ENCODE measurements at regions not wholly inside any gene's neighbourhood (a gene's known extent, or its start where the extent isn't known, plus 50 kb on each side); places are given as distances from the start of the nearest gene placed in this dataset.

DNA sequence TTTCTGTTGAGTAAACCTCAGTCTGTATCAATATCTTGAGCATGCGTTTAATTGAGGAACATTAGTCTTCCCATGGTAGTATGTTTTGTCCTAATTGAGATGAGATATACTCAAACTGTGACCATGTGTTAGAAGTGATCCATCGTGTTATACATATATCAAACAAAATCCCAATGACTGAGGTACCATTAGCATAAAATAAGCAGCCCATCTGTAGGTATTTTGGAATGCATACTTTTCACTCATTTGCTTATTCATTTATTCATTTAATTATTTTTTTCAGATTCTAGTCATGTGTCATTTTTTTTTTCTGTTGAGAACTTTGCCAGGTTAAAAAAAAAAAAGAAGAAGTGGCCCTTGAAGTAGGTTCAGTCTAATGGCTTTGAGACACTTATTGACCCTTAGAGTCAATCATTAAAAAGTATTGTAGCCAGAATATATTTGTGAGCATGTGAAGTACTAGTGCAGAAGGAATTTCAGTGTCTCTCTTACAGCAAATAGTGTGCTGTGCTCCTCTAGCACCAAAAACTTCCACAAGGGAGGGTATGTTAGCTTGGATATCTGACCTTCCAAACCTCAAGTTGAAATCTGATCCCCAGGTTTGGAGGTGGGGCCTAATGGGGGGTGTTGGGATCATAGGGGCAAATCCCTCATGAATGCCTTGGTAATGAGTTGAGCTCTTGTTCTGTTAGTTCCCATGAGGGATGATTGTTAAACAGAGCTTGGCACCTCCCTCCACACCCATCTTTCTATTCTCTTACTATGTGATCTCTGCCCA is 130.8 kb upstream of the NPY2R start:
- ChIA-PET CTCF (no interaction called here), POLR2A (no interaction called here)
- Histone ChIP-seq H3K9me3 (no peaks in the 10 kb centered on the region), H3K4me1 (no peaks in the 10 kb centered on the region), H3K27ac (no peak overlapping the region), H3K4me3 (no peak overlapping the region), H3K4me2 (no peak overlapping the region)
- ATAC-seq (no peak), DNase-seq (ENCODE audit: low read depth in 1 of 2, low spot score in 1 of 2) (no peak), FAIRE-seq (no peak)
- TF ChIP-seq POLR2A (IDR thresholded peaks at IDR 0.05; ENCODE audit: low read length): no peak
- no peak for TF ChIP-seq ZC3H11A (IDR thresholded peaks at IDR 0.05)
- TF ChIP-seq REST (IDR thresholded peaks at IDR 0.05): no peak
- TF ChIP-seq NFE2L2 (conservative IDR thresholded peaks at IDR 0.05; ENCODE audit: low read length): no peak
- TF ChIP-seq, protein P1, sequence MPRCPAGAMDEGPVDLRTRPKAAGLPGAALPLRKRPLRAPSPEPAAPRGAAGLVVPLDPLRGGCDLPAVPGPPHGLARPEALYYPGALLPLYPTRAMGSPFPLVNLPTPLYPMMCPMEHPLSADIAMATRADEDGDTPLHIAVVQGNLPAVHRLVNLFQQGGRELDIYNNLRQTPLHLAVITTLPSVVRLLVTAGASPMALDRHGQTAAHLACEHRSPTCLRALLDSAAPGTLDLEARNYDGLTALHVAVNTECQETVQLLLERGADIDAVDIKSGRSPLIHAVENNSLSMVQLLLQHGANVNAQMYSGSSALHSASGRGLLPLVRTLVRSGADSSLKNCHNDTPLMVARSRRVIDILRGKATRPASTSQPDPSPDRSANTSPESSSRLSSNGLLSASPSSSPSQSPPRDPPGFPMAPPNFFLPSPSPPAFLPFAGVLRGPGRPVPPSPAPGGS (IDR thresholded peaks at IDR 0.05): no peak
- TF ChIP-seq, protein P2, sequence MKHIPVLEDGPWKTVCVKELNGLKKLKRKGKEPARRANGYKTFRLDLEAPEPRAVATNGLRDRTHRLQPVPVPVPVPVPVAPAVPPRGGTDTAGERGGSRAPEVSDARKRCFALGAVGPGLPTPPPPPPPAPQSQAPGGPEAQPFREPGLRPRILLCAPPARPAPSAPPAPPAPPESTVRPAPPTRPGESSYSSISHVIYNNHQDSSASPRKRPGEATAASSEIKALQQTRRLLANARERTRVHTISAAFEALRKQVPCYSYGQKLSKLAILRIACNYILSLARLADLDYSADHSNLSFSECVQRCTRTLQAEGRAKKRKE (CRISPR knock-in tag; IDR thresholded peaks at IDR 0.05; ENCODE audit: low read depth): no peak
- no peak for TF ChIP-seq FOSB (CRISPR knock-in tag; IDR thresholded peaks at IDR 0.05)
- no peak for TF ChIP-seq ZNF302 (CRISPR knock-in tag; IDR thresholded peaks at IDR 0.05)
- TF ChIP-seq SMC3 (IDR thresholded peaks at IDR 0.05): no peak
- TF ChIP-seq CEBPB (IDR thresholded peaks at IDR 0.05): no peak
- TF ChIP-seq HOXB5 (CRISPR knock-in tag; IDR thresholded peaks at IDR 0.05): no peak
- no peak for TF ChIP-seq RCOR1 (IDR thresholded peaks at IDR 0.05; ENCODE audit: low read depth, low read length)
- no peak for TF ChIP-seq RARB (CRISPR knock-in tag; IDR thresholded peaks at IDR 0.05)
- TF ChIP-seq, protein P3, sequence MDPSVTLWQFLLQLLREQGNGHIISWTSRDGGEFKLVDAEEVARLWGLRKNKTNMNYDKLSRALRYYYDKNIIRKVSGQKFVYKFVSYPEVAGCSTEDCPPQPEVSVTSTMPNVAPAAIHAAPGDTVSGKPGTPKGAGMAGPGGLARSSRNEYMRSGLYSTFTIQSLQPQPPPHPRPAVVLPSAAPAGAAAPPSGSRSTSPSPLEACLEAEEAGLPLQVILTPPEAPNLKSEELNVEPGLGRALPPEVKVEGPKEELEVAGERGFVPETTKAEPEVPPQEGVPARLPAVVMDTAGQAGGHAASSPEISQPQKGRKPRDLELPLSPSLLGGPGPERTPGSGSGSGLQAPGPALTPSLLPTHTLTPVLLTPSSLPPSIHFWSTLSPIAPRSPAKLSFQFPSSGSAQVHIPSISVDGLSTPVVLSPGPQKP (IDR thresholded peaks at IDR 0.05; ENCODE audit: low read depth, low read length): no peak
- no peak for TF ChIP-seq GATA3 (IDR thresholded peaks at IDR 0.05; ENCODE audit: borderline replicate concordance)
- no peak for TF ChIP-seq RFX5 (IDR thresholded peaks at IDR 0.05)
- no peak for TF ChIP-seq MAZ (IDR thresholded peaks at IDR 0.05; ENCODE audit: borderline replicate concordance, low read depth, low read length)
- no peak for TF ChIP-seq ESRRA (IDR thresholded peaks at IDR 0.05; ENCODE audit: borderline replicate concordance, low read length)
- WGBS (ENCODE audit: missing lambda C conversion rate): 72% methylated on average over 2 of the region's 2 CpGs

GRCh38 chr4:155079871-155080270 is 128.6 kb upstream of the NPY2R start:
- Histone ChIP-seq H3K27ac (no peak overlapping the region), H3K4me1 (no peaks in the 10 kb centered on the region), H3K4me3 (no peak overlapping the region), H3K9me3 (no peaks in the 10 kb centered on the region), H3K4me2 (no peak overlapping the region)
- no peak for TF ChIP-seq JUN (IDR thresholded peaks at IDR 0.05)
- TF ChIP-seq POLR2A (IDR thresholded peaks at IDR 0.05; ENCODE audit: low read length): no peak
- TF ChIP-seq ZFP36 (IDR thresholded peaks at IDR 0.05; ENCODE audit: borderline replicate concordance, partially characterized antibody): no peak
- no peak for TF ChIP-seq EHMT2 (IDR thresholded peaks at IDR 0.05; ENCODE audit: low read depth)
- TF ChIP-seq PBX3 (IDR thresholded peaks at IDR 0.05): no peak
- no peak for TF ChIP-seq NFE2L2 (conservative IDR thresholded peaks at IDR 0.05; ENCODE audit: low read length)
- TF ChIP-seq PHF8 (IDR thresholded peaks at IDR 0.05; ENCODE audit: borderline replicate concordance, low read depth): no peak
- no peak for TF ChIP-seq POLR2AphosphoS2 (conservative IDR thresholded peaks at IDR 0.05; ENCODE audit: low read length)
- TF ChIP-seq MAZ (IDR thresholded peaks at IDR 0.05; ENCODE audit: borderline replicate concordance, low read depth, low read length): no peak
- TF ChIP-seq FOSL2 (IDR thresholded peaks at IDR 0.05): no peak
- no peak for TF ChIP-seq FOSL2 (CRISPR knock-in tag; IDR thresholded peaks at IDR 0.05)
- FAIRE-seq: no peak
- no peak for DNase-seq (ENCODE audit: low read depth in 1 of 2, low spot score in 1 of 2)
- ChIA-PET CTCF (no interaction called here), POLR2A (no interaction called here)
- ATAC-seq: no peak

All from A549 (cell line).